Esophagus squamous epithelium (tissue), 5 donors: ENCODE measurements at regions not wholly inside any gene's neighbourhood (a gene's known extent, or its start where the extent isn't known, plus 50 kb on each side); places are given as distances from the start of the nearest gene placed in this dataset.

Experiments
- DNase-seq: peaks from one replicate; lab custom pipeline; 2025; lab: John Stamatoyannopoulos, UW
- H3K27ac ChIP-seq, 4 donors: fragments of 200-600 bp; sonication (generic); one replicate each; pipeline ENCODE4 v1.5.1; 2016 to 2019; ENCODE audit warnings: mild to moderate bottlenecking in 1 of 4
- H3K27me3 ChIP-seq, 4 donors: fragments of 200-600 bp; sonication (generic); 1 replicate in 3 of 4; 2 replicates in 1 of 4; pipeline versions ENCODE4 v1.5.1 to v1.6.0; 2017 to 2021; ENCODE audit warnings: antibody characterized with exemption in 1 of 4
- H3K36me3 ChIP-seq, 3 donors: fragments of 200-600 bp; sonication (generic); one replicate each; pipeline ENCODE4 v1.5.1; 2016 to 2019
- H3K4me1 ChIP-seq, 3 donors: fragments of 200-600 bp; sonication (generic); one replicate each; pipeline ENCODE4 v1.5.1; 2017 to 2019
- H3K4me3 ChIP-seq, 4 donors: fragments of 200-600 bp; sonication (generic); 1 replicate in 3 of 4; 2 replicates in 1 of 4; pipeline ENCODE4 v1.5.1; 2016 to 2019; ENCODE audit warnings: mild to moderate bottlenecking in 2 of 4, moderate library complexity in 1 of 4
- H3K9me3 ChIP-seq, 3 donors: fragments of 200-600 bp; sonication (generic); one replicate each; pipeline ENCODE4 v1.5.1; 2016 to 2019
- POLR2A ChIP-seq, 4 donors: fragments of 450-650 bp; IDR thresholded peaks; one replicate each; pipeline ENCODE4 v1.6.1; 2017; ENCODE audit warnings: antibody characterized with exemption in 4 of 4, mild to moderate bottlenecking in 4 of 4, moderate library complexity in 3 of 4
- WGBS, 2 donors: methylation state at CpG; one replicate each; pipeline ENCODE4 v1.1.5; 2018; 5-methylcytosine and 5-hydroxymethylcytosine counted together
- intact Hi-C: fragments of 100-400 bp; cut with DNase I; formaldehyde crosslinking; loops from one replicate; pipeline ENCODE4 v1.15.0; 2022
- TF ChIP-seq, protein P1 (sequence below), 6 experiments: fragments of 450-650 bp in 4 of 6; fragments of 200-600 bp in 2 of 6; sonication (generic) in 2 of 6; IDR thresholded peaks; one replicate each; pipeline ENCODE4 v1.5.1; 2016 to 2019; ENCODE audit warnings: antibody characterized with exemption in 6 of 6, mild to moderate bottlenecking in 4 of 6, moderate library complexity in 4 of 6
- donor health status: DM: yes; HTN: yes; CAD: no.

- intact Hi-C loops = no loop called here
- no peak overlapping the region for H3K4me3 ChIP-seq
Measured at GRCh38 chr3:6142707-6143106, 718.2 kb upstream of the GRM7 start.

DNA sequence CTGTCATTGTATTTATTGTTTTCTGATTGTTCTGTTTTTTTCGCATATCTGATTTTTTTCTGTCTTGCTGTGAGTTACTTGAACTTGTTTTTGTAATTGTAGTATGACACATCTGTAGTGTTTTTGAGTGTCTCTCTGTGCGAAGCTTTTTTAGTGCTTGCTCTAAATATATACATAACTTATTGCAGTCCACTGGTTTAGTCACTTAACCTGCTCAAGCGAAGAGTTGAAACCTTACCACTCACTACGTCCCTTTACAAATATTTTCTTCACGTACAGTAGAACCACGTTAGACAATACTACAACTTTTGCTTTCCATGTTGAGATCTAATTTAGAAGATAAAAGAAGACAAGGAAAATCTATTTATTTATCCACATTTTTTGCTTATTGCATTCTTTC lies 713.0 kb upstream of the GRM7 start:
- no peak for DNase-seq
- 77 to 86% methylated on average over 6 of the region's 6 CpGs for WGBS, 2 donors
- no peaks in the 10 kb centered on the region for H3K9me3 ChIP-seq
- TF ChIP-seq, protein P1, sequence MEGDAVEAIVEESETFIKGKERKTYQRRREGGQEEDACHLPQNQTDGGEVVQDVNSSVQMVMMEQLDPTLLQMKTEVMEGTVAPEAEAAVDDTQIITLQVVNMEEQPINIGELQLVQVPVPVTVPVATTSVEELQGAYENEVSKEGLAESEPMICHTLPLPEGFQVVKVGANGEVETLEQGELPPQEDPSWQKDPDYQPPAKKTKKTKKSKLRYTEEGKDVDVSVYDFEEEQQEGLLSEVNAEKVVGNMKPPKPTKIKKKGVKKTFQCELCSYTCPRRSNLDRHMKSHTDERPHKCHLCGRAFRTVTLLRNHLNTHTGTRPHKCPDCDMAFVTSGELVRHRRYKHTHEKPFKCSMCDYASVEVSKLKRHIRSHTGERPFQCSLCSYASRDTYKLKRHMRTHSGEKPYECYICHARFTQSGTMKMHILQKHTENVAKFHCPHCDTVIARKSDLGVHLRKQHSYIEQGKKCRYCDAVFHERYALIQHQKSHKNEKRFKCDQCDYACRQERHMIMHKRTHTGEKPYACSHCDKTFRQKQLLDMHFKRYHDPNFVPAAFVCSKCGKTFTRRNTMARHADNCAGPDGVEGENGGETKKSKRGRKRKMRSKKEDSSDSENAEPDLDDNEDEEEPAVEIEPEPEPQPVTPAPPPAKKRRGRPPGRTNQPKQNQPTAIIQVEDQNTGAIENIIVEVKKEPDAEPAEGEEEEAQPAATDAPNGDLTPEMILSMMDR (IDR thresholded peaks at IDR 0.05) = no peak
- no peak for TF ChIP-seq POLR2A (IDR thresholded peaks at IDR 0.05)
- H3K27me3 ChIP-seq = no peaks in the 10 kb centered on the region
- H3K27ac ChIP-seq = no peak overlapping the region
- intact Hi-C loops = no loop called here
- no peaks in the 10 kb centered on the region for H3K4me1 ChIP-seq
- no peak overlapping the region for H3K4me3 ChIP-seq
- no peaks in the 10 kb centered on the region for H3K36me3 ChIP-seq

More at GRCh38 chr3:6142707-6143106, 718.2 kb upstream of the GRM7 start:
- H3K27me3 ChIP-seq = no peaks in the 10 kb centered on the region
- no peak for DNase-seq
- no peaks in the 10 kb centered on the region for H3K36me3 ChIP-seq
- TF ChIP-seq POLR2A (IDR thresholded peaks at IDR 0.05) = no peak
- TF ChIP-seq, protein P1 (IDR thresholded peaks at IDR 0.05) = no peak
- 48 to 53% methylated on average over 3 of the region's 3 CpGs for WGBS, 2 donors
- no peak overlapping the region for H3K27ac ChIP-seq
- H3K4me1 ChIP-seq = no peaks in the 10 kb centered on the region
- no peaks in the 10 kb centered on the region for H3K9me3 ChIP-seq

- Histone ChIP-seq H3K4me3 (no peak overlapping the region), H3K27me3 (no peaks in the 10 kb centered on the region), H3K36me3 (no peaks in the 10 kb centered on the region), H3K27ac (no peak overlapping the region), H3K4me1 (no peaks in the 10 kb centered on the region), H3K9me3 (no peaks in the 10 kb centered on the region)
- 62 to 63% methylated on average over 4 of the region's 4 CpGs for WGBS, 2 donors
- intact Hi-C loops = no loop called here
- no peak for TF ChIP-seq POLR2A (IDR thresholded peaks at IDR 0.05)
- TF ChIP-seq, protein P1 (IDR thresholded peaks at IDR 0.05) = no peak
- DNase-seq = no peak
Measured at GRCh38 chr3:6155650-6156338, 705.1 kb upstream of the GRM7 start.

DNA sequence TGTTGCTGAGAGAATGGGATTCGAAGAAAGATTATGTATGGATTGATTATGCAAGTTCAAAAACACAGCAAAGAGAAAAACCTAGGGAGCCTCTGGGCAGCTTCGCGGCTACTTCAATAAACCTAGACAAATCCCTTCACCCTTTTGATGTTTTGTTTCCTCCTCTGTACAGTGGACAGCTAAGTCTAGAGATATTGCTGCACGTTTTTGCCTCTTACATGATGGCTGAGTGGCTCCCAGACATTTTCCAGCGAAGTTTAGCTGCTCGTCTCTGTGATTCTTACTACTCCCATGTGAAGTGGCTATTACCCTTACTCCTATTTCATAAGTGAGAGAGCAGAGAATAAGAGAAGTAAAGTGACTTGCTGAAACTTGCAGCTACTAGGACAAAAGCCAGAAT lies 695.0 kb upstream of the GRM7 start:
- intact Hi-C loops = no loop called here
- no peaks in the 10 kb centered on the region for H3K4me1 ChIP-seq
- no peak for TF ChIP-seq POLR2A (IDR thresholded peaks at IDR 0.05)
- TF ChIP-seq, protein P1 (IDR thresholded peaks at IDR 0.05) = no peak
- no peaks in the 10 kb centered on the region for H3K9me3 ChIP-seq
- no peaks in the 10 kb centered on the region for H3K36me3 ChIP-seq
- no peak overlapping the region for H3K27ac ChIP-seq
- H3K27me3 ChIP-seq = no peaks in the 10 kb centered on the region
- 29 to 44% methylated on average over 6 of the region's 6 CpGs for WGBS, 2 donors
- H3K4me3 ChIP-seq = no peak overlapping the region
- DNase-seq = no peak

DNA sequence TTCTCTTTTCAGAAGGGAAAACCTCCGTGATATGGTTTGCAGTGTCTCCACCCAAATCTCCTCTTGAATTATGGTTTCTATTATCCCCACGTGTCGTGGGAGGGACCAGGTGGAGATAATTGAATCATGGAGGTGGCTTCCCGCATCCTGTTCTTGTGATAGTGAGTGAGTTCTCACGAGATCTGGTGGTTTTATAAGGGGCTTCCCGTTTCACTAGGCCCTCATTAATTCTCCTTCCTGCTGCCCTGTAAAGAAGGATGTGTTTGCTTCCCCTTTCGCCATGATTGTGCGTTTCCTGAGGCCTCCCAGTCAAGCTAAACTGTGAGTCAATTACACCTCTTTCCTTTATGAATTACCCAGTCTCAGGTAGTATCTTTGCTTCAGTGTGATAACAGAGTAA lies 692.7 kb upstream of the GRM7 start:
- Histone ChIP-seq H3K36me3 (no peaks in the 10 kb centered on the region), H3K9me3 (no peaks in the 10 kb centered on the region), H3K27ac (no peak overlapping the region), H3K27me3 (no peaks in the 10 kb centered on the region), H3K4me1 (no peaks in the 10 kb centered on the region), H3K4me3 (no peak overlapping the region)
- TF ChIP-seq, protein P1 (IDR thresholded peaks at IDR 0.05) = no peak
- TF ChIP-seq POLR2A (IDR thresholded peaks at IDR 0.05) = no peak
- no peak for DNase-seq
- intact Hi-C loops = no loop called here
- WGBS, 2 donors = 56% methylated on average over 8 of the region's 8 CpGs
